ENCODE measurements at regions not wholly inside any gene's neighbourhood (a gene's known extent, or its start where the extent isn't known, plus 50 kb on each side); places are given as distances from the start of the nearest gene placed in this dataset.

DNA sequence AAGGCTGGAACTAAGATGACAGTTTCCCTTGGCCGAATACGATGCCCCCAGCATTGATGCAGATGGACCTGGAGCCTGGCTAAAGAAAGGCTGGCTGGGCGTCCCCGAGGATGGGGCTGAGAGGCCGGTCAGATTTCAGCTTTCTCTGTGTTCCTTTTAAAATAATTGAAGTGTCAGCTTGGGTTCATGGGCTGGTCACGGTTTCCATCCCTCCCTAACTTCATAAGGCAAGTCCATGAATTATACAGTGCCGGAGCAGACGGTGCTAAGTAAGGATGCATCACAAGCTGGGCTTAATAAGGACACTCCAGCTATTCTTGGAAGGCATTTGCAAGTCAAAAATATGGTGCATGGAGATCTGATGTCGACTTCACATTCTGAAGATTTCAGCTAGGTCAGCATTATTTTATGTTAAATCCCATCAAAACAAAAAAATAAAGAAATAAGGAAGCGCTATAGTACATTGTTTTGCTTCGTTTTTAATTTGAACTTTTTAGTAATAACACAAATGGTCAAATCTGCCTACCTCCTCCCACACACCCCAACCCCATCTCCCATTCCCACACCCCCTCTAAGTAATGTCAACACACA is 220.8 kb downstream of the RPLP1 start:
- H3K4me1 ChIP-seq (ENCODE audit: control insufficient read depth in 4 of 4, insufficient read depth in 4 of 4, low read length in 3 of 4): no peaks in the 10 kb centered on the region
- H3K4me3 ChIP-seq (ENCODE audit: low read depth in 1 of 3, low read length in 3 of 3): no peak overlapping the region
- no peak overlapping the region for H3K27ac ChIP-seq (ENCODE audit: low read depth in 1 of 2, low read length in 2 of 2)
- H3K9ac ChIP-seq (ENCODE audit: low read depth in 1 of 2, low read length in 2 of 2): no peak overlapping the region
- WGBS: 83% methylated on average over 11 of the region's 11 CpGs
- H3K27me3 ChIP-seq (ENCODE audit: control insufficient read depth in 4 of 4, insufficient read depth in 4 of 4, low read length in 3 of 4): no peaks in the 10 kb centered on the region
- TF ChIP-seq, protein P1, sequence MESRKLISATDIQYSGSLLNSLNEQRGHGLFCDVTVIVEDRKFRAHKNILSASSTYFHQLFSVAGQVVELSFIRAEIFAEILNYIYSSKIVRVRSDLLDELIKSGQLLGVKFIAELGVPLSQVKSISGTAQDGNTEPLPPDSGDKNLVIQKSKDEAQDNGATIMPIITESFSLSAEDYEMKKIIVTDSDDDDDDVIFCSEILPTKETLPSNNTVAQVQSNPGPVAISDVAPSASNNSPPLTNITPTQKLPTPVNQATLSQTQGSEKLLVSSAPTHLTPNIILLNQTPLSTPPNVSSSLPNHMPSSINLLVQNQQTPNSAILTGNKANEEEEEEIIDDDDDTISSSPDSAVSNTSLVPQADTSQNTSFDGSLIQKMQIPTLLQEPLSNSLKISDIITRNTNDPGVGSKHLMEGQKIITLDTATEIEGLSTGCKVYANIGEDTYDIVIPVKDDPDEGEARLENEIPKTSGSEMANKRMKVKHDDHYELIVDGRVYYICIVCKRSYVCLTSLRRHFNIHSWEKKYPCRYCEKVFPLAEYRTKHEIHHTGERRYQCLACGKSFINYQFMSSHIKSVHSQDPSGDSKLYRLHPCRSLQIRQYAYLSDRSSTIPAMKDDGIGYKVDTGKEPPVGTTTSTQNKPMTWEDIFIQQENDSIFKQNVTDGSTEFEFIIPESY (IDR thresholded peaks at IDR 0.05): no peak
- TF ChIP-seq NR2F2 (IDR thresholded peaks at IDR 0.05): no peak
- no peak for TF ChIP-seq RXRA (IDR thresholded peaks at IDR 0.05)
- TF ChIP-seq HNF4G (IDR thresholded peaks at IDR 0.05): no peak
- TF ChIP-seq HNF4A (conservative IDR thresholded peaks at IDR 0.05): no peak
- TF ChIP-seq TAF1 (conservative IDR thresholded peaks at IDR 0.05): no peak
- no peak for TF ChIP-seq FOXA2 (IDR thresholded peaks at IDR 0.05)
- TF ChIP-seq, protein P2, sequence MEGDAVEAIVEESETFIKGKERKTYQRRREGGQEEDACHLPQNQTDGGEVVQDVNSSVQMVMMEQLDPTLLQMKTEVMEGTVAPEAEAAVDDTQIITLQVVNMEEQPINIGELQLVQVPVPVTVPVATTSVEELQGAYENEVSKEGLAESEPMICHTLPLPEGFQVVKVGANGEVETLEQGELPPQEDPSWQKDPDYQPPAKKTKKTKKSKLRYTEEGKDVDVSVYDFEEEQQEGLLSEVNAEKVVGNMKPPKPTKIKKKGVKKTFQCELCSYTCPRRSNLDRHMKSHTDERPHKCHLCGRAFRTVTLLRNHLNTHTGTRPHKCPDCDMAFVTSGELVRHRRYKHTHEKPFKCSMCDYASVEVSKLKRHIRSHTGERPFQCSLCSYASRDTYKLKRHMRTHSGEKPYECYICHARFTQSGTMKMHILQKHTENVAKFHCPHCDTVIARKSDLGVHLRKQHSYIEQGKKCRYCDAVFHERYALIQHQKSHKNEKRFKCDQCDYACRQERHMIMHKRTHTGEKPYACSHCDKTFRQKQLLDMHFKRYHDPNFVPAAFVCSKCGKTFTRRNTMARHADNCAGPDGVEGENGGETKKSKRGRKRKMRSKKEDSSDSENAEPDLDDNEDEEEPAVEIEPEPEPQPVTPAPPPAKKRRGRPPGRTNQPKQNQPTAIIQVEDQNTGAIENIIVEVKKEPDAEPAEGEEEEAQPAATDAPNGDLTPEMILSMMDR (IDR thresholded peaks at IDR 0.05; ENCODE audit: low read depth, low read length, missing input control): no peak
- no peak for TF ChIP-seq EGR1 (IDR thresholded peaks at IDR 0.05; ENCODE audit: low read depth in 2 of 2)
- no peak for TF ChIP-seq FOXA1 (IDR thresholded peaks at IDR 0.05)
- TF ChIP-seq, protein P3, sequence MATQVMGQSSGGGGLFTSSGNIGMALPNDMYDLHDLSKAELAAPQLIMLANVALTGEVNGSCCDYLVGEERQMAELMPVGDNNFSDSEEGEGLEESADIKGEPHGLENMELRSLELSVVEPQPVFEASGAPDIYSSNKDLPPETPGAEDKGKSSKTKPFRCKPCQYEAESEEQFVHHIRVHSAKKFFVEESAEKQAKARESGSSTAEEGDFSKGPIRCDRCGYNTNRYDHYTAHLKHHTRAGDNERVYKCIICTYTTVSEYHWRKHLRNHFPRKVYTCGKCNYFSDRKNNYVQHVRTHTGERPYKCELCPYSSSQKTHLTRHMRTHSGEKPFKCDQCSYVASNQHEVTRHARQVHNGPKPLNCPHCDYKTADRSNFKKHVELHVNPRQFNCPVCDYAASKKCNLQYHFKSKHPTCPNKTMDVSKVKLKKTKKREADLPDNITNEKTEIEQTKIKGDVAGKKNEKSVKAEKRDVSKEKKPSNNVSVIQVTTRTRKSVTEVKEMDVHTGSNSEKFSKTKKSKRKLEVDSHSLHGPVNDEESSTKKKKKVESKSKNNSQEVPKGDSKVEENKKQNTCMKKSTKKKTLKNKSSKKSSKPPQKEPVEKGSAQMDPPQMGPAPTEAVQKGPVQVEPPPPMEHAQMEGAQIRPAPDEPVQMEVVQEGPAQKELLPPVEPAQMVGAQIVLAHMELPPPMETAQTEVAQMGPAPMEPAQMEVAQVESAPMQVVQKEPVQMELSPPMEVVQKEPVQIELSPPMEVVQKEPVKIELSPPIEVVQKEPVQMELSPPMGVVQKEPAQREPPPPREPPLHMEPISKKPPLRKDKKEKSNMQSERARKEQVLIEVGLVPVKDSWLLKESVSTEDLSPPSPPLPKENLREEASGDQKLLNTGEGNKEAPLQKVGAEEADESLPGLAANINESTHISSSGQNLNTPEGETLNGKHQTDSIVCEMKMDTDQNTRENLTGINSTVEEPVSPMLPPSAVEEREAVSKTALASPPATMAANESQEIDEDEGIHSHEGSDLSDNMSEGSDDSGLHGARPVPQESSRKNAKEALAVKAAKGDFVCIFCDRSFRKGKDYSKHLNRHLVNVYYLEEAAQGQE (IDR thresholded peaks at IDR 0.05): no peak
- no peak for TF ChIP-seq GABPA (IDR thresholded peaks at IDR 0.05 in 1 of 2, conservative IDR thresholded peaks at IDR 0.05 in 1 of 2)
- no peak for TF ChIP-seq SP1 (IDR thresholded peaks at IDR 0.05)
- TF ChIP-seq, protein P4, sequence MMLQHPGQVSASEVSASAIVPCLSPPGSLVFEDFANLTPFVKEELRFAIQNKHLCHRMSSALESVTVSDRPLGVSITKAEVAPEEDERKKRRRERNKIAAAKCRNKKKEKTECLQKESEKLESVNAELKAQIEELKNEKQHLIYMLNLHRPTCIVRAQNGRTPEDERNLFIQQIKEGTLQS (IDR thresholded peaks at IDR 0.05): no peak
- TF ChIP-seq, protein P5, sequence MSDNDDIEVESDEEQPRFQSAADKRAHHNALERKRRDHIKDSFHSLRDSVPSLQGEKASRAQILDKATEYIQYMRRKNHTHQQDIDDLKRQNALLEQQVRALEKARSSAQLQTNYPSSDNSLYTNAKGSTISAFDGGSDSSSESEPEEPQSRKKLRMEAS (IDR thresholded peaks at IDR 0.05): no peak
- TF ChIP-seq JUND (IDR thresholded peaks at IDR 0.05): no peak
- no peak for TF ChIP-seq YY1 (IDR thresholded peaks at IDR 0.05)
- no peak for TF ChIP-seq RAD21 (IDR thresholded peaks at IDR 0.05)
- no peak for DNase-seq (ENCODE audit: low spot score)
- H3K9me3 ChIP-seq (ENCODE audit: control insufficient read depth in 4 of 4, low read length in 3 of 4): no peaks in the 10 kb centered on the region
- H3K36me3 ChIP-seq (ENCODE audit: control insufficient read depth in 4 of 4, insufficient read depth in 3 of 4, low read depth in 1 of 4, low read length in 3 of 4): no peaks in the 10 kb centered on the region

Data from liver (tissue), 8 donors.